ENCODE measurements at regions not wholly inside any gene's neighbourhood (a gene's known extent, or its start where the extent isn't known, plus 50 kb on each side); places are given as distances from the start of the nearest gene placed in this dataset.

- ChIA-PET RAD21 (ENCODE audit: unreplicated experiment) (no interaction called here), SMC1A (ENCODE audit: uncharacterized antibody, unreplicated experiment) (no interaction called here), POLR2A (no interaction called here), CTCF (interaction anchor here (0.6 kb wide), 1 partner anchor 1254 kb away, joined by 3 read pairs; no protein-coding TSS in a partner anchor)
- no TSS peak for BruUV-seq (replicated peaks)
- no peaks in the 10 kb centered on the region for H3K79me2 ChIP-seq (ENCODE audit: control insufficient read depth, insufficient read depth, low read length)
- TF ChIP-seq SP1 (IDR thresholded peaks at IDR 0.05; ENCODE audit: low read depth, low read length) = no peak
- no peak for TF ChIP-seq ESRRA (IDR thresholded peaks at IDR 0.05; ENCODE audit: low read length)
- TF ChIP-seq TARDBP (IDR thresholded peaks at IDR 0.05; ENCODE audit: borderline replicate concordance) = no peak
- no peak for TF ChIP-seq POU2F2 (IDR thresholded peaks at IDR 0.05; ENCODE audit: borderline replicate concordance, low read depth, low read length)
- no peak for TF ChIP-seq CEBPZ (IDR thresholded peaks at IDR 0.05; ENCODE audit: low read depth, low read length)
- TF ChIP-seq KAT2A (conservative IDR thresholded peaks at IDR 0.05; ENCODE audit: control insufficient read depth, low read depth, low read length) = no peak
- no peak for TF ChIP-seq YY1 (IDR thresholded peaks at IDR 0.05; ENCODE audit: low read depth, low read length)
- no peak for TF ChIP-seq CHD2 (IDR thresholded peaks at IDR 0.05; ENCODE audit: borderline replicate concordance, low read depth, low read length)
- TF ChIP-seq BCL11A (IDR thresholded peaks at IDR 0.05; ENCODE audit: low read depth, low read length) = no peak
- no peak for TF ChIP-seq JUNB (IDR thresholded peaks at IDR 0.05)
- FAIRE-seq (no peak), ATAC-seq (no peak), DNase-seq (ENCODE audit: low read depth, low spot score) (no peak)
- no peak overlapping the region for H3K9ac ChIP-seq (ENCODE audit: control insufficient read depth, insufficient read depth, low read length)
- peaks cover 0 to 3% of the 10 kb centered on the region in 2 experiments; a peak in 1 of 4 replicates for H3K27me3 ChIP-seq (replicated peaks in 1 of 2; ENCODE audit: control insufficient read depth in 2 of 2, insufficient read depth in 2 of 2, low read length in 1 of 2)
- H3K27ac ChIP-seq (ENCODE audit: control insufficient read depth, insufficient read depth) = no peak overlapping the region
- H2AFZ ChIP-seq (ENCODE audit: control insufficient read depth, low read depth, low read length) = no peak overlapping the region
- intact Hi-C loops (cut with micrococcal nuclease; ENCODE audit: unreplicated experiment) = no loop called here
- no peak overlapping the region for H3K4me3 ChIP-seq
- no peaks in the 10 kb centered on the region; the same call in 2 of the 3 replicates for H3K9me3 ChIP-seq (replicated peaks; ENCODE audit: control insufficient read depth, insufficient read depth, low read length)
- H3K4me2 ChIP-seq (ENCODE audit: control insufficient read depth, insufficient read depth) = no peak overlapping the region
- 63% methylated on average over 10 of the region's 10 CpGs for WGBS (ENCODE audit: insufficient coverage, insufficient replicate concordance, low lambda C conversion rate, missing lambda C conversion rate)
- in situ Hi-C loops (cut with MboI) = no loop called here
- H4K20me1 ChIP-seq (ENCODE audit: control insufficient read depth, insufficient read depth) = no peaks in the 10 kb centered on the region
- no peaks in the 10 kb centered on the region for H3K36me3 ChIP-seq (ENCODE audit: control insufficient read depth in 2 of 2, insufficient read depth in 2 of 2, low read length in 1 of 2)
- H3K4me1 ChIP-seq (ENCODE audit: control insufficient read depth, insufficient read depth, low read length) = no peaks in the 10 kb centered on the region
Observed at GRCh38 chr2:242056026-242056425, 186.5 kb downstream of the RTP5 start.
